SK-MEL-5 (cell line): ENCODE measurements at regions not wholly inside any gene's neighbourhood (a gene's known extent, or its start where the extent isn't known, plus 50 kb on each side); places are given as distances from the start of the nearest gene placed in this dataset.

Experiments used
- DNase-seq: peaks from one replicate; pipeline ENCODE4 v3.0.0-alpha.2; 2016; ENCODE audit warnings: low read depth, low spot score
- in situ Hi-C: cut with HindIII; loops from 2 replicates; pipeline ENCODE4 v1.10.0; 2016; ENCODE audit warnings: low sequenced_read_pairs, high pct_unique_total_duplicates, low pct_unique_long_range_greater_than_20kb

- no peak for DNase-seq
- in situ Hi-C loops = no loop called here
These were observed 482.0 kb downstream of the TSN start for GRCh38 chr2:122237450-122237849.

GRCh38 chr2:122238006-122238559 is 482.6 kb downstream of the TSN start:
- DNase-seq = no peak
- in situ Hi-C loops = no loop called here

GRCh38 chr2:122239440-122239839 is 484.0 kb downstream of the TSN start:
- in situ Hi-C loops = no loop called here
- no peak for DNase-seq

GRCh38 chr2:122244598-122245229 is 489.3 kb downstream of the TSN start:
- DNase-seq = no peak
- in situ Hi-C loops = no loop called here

- DNase-seq = no peak
These were observed 494.2 kb downstream of the TSN start for GRCh38 chr2:122249673-122250072.

GRCh38 chr2:122251158-122251557 is 495.7 kb downstream of the TSN start:
- no peak for DNase-seq
- in situ Hi-C loops = no loop called here

More at GRCh38 chr2:122249673-122250072, 494.2 kb downstream of the TSN start:
- in situ Hi-C loops = no loop called here

- in situ Hi-C loops = no loop called here
These were observed 496.1 kb downstream of the TSN start for GRCh38 chr2:122251566-122251965.

GRCh38 chr2:122255924-122256323 is 500.5 kb downstream of the TSN start:
- DNase-seq = no peak

More at GRCh38 chr2:122251566-122251965, 496.1 kb downstream of the TSN start:
- no peak for DNase-seq

GRCh38 chr2:122261911-122262310 is 506.5 kb downstream of the TSN start:
- in situ Hi-C loops = no loop called here
- DNase-seq = no peak

More at GRCh38 chr2:122255924-122256323, 500.5 kb downstream of the TSN start:
- in situ Hi-C loops = no loop called here

GRCh38 chr2:122263746-122264145 is 508.3 kb downstream of the TSN start:
- peak; percentile 5 for DNase-seq
- in situ Hi-C loops = no loop called here

- in situ Hi-C loops = no loop called here
- no peak for DNase-seq
These were observed 511.2 kb downstream of the TSN start for GRCh38 chr2:122266636-122267035.

- DNase-seq = no peak
- in situ Hi-C loops = no loop called here
These were observed 512.5 kb downstream of the TSN start for GRCh38 chr2:122267947-122268346.

- no peak for DNase-seq
These were observed 518.5 kb downstream of the TSN start for GRCh38 chr2:122273785-122274419.

GRCh38 chr2:122277956-122278355 is 522.5 kb downstream of the TSN start:
- no peak for DNase-seq
- in situ Hi-C loops = no loop called here

More at GRCh38 chr2:122273785-122274419, 518.5 kb downstream of the TSN start:
- in situ Hi-C loops = no loop called here

GRCh38 chr2:122300758-122301157 is 545.3 kb downstream of the TSN start:
- in situ Hi-C loops = no loop called here
- DNase-seq = peak; percentile 20

GRCh38 chr2:122307763-122308162 is 552.3 kb downstream of the TSN start:
- DNase-seq = no peak
- in situ Hi-C loops = no loop called here

- no peak for DNase-seq
- in situ Hi-C loops = no loop called here
These were observed 559.9 kb downstream of the TSN start for GRCh38 chr2:122315306-122315705.

GRCh38 chr2:122319539-122320132 is 564.2 kb downstream of the TSN start:
- in situ Hi-C loops = no loop called here
- no peak for DNase-seq

GRCh38 chr2:122322815-122323214 is 567.4 kb downstream of the TSN start:
- DNase-seq = no peak
- in situ Hi-C loops = no loop called here
